SK-N-SH treated with all-trans-retinoic acid at 6 μM for 48 hours (cell line): ENCODE measurements at regions not wholly inside any gene's neighbourhood (a gene's known extent, or its start where the extent isn't known, plus 50 kb on each side); places are given as distances from the start of the nearest gene placed in this dataset.
"Not testable (repeated sequence)": the region's sequence is repeated elsewhere in the genome, so short reads cannot be mapped to it uniquely, and the experiment has no call there.

Experiments used
- ATAC-seq: fragments of 200-7000 bp; cut with Tn5 transposase; 3 replicates; pipeline ENCODE4 v1.9.1; 2020; ENCODE audit warnings: mild to moderate bottlenecking, moderate library complexity
- BACH2 ChIP-seq: fragments of 250-450 bp; sonication (Bioruptor Pico); IDR thresholded peaks from 2 replicates; pipeline ENCODE4 v1.9.0; 2021; ENCODE audit warnings: mild to moderate bottlenecking, borderline replicate concordance
- CREB5 ChIP-seq: fragments of 250-450 bp; sonication (Bioruptor Pico); IDR thresholded peaks from 2 replicates; pipeline ENCODE4 v1.5.1; 2020; ENCODE audit warnings: low read depth, mild to moderate bottlenecking, moderate library complexity
- CSDC2 ChIP-seq: fragments of 250-450 bp; sonication (Bioruptor Pico); IDR thresholded peaks from 2 replicates; pipeline ENCODE4 v1.5.0; 2020; ENCODE audit warnings: mild to moderate bottlenecking, moderate library complexity
- CSRNP3 ChIP-seq: fragments of 250-450 bp; sonication (Bioruptor Pico); IDR thresholded peaks from 2 replicates; pipeline ENCODE4 v1.5.1; 2021; ENCODE audit warnings: mild to moderate bottlenecking, moderate library complexity
- ESRRG ChIP-seq: fragments of 250-450 bp; sonication (Bioruptor Pico); IDR thresholded peaks from 2 replicates; pipeline ENCODE4 v1.6.1; 2021; ENCODE audit warnings: mild to moderate bottlenecking
- GLIS3 ChIP-seq: fragments of 250-450 bp; sonication (Bioruptor Pico); IDR thresholded peaks from 2 replicates; pipeline ENCODE4 v1.5.0; 2020; ENCODE audit warnings: mild to moderate bottlenecking, moderate library complexity
- PATZ1 ChIP-seq: fragments of 250-450 bp; sonication (Bioruptor Pico); IDR thresholded peaks from 2 replicates; pipeline ENCODE4 v1.8.0; 2020; ENCODE audit warnings: mild to moderate bottlenecking, moderate library complexity, borderline replicate concordance
- POU6F1 ChIP-seq: fragments of 250-450 bp; sonication (Bioruptor Pico); IDR thresholded peaks from 2 replicates; pipeline ENCODE4 v1.8.0; 2021; ENCODE audit warnings: low read depth, mild to moderate bottlenecking, moderate library complexity, borderline replicate concordance
- PPARA ChIP-seq: fragments of 250-450 bp; sonication (Bioruptor Pico); IDR thresholded peaks from 2 replicates; pipeline ENCODE4 v1.5.0; 2020; ENCODE audit warnings: mild to moderate bottlenecking, borderline replicate concordance
- TOX ChIP-seq: fragments of 250-450 bp; sonication (Bioruptor Pico); IDR thresholded peaks from 2 replicates; pipeline ENCODE4 v1.8.0; 2021; ENCODE audit warnings: mild to moderate bottlenecking, moderate library complexity, borderline replicate concordance
- TSHZ2 ChIP-seq: fragments of 250-450 bp; sonication (Bioruptor Pico); IDR thresholded peaks from 2 replicates; pipeline ENCODE4 v1.5.0; 2020; ENCODE audit warnings: mild to moderate bottlenecking, moderate library complexity
- ZC3H10 ChIP-seq: fragments of 250-450 bp; sonication (Bioruptor Pico); IDR thresholded peaks from 2 replicates; pipeline ENCODE4 v1.5.1; 2021; ENCODE audit warnings: mild to moderate bottlenecking, moderate library complexity
- ZFP3 ChIP-seq: fragments of 250-450 bp; sonication (Bioruptor Pico); IDR thresholded peaks from 2 replicates; pipeline ENCODE4 v1.5.0; 2020; ENCODE audit warnings: mild to moderate bottlenecking, moderate library complexity
- ZFP30 ChIP-seq: fragments of 450-650 bp; formaldehyde crosslinking; IDR thresholded peaks from 2 replicates; pipeline ENCODE4 v1.5.0; 2022; ENCODE audit warnings: mild to moderate bottlenecking, moderate library complexity
- ZNF70 ChIP-seq: fragments of 450-650 bp; formaldehyde crosslinking; IDR thresholded peaks from 2 replicates; pipeline ENCODE4 v1.5.0; 2020; ENCODE audit warnings: mild to moderate bottlenecking, moderate library complexity
- ZNF8 ChIP-seq: fragments of 450-650 bp; formaldehyde crosslinking; IDR thresholded peaks from 2 replicates; pipeline ENCODE4 v1.5.0; 2020; ENCODE audit warnings: mild to moderate bottlenecking, moderate library complexity

- ATAC-seq: no peak
- TF ChIP-seq PATZ1 (CRISPR knock-in tag) (no peak), TSHZ2 (CRISPR knock-in tag) (no peak), BACH2 (no peak), ZC3H10 (no peak), ZNF70 (CRISPR knock-in tag) (no peak), ZFP30 (CRISPR knock-in tag) (no peak), CREB5 (CRISPR knock-in tag) (no peak), CSDC2 (no peak), GLIS3 (CRISPR knock-in tag) (no peak), PPARA (CRISPR knock-in tag) (no peak), POU6F1 (no peak), CSRNP3 (CRISPR knock-in tag) (no peak), ZNF8 (CRISPR knock-in tag) (no peak), TOX (CRISPR knock-in tag) (no peak)
- TF ChIP-seq, all 23 proteins: peak for 0
These were observed 124.7 kb upstream of the SPATA12 start for GRCh38 chr3:56935811-56936210.

- not testable (repeated sequence) for ATAC-seq
These were observed 126.0 kb upstream of the SPATA12 start for GRCh38 chr3:56934481-56934880.

- TF ChIP-seq TSHZ2 (CRISPR knock-in tag) (no peak), ZFP3 (CRISPR knock-in tag) (no peak), BACH2 (no peak), CSDC2 (no peak), ESRRG (no peak), CSRNP3 (CRISPR knock-in tag) (no peak)
- TF ChIP-seq, all 23 proteins: peak for 0
These were observed 126.7 kb upstream of the SPATA12 start for GRCh38 chr3:56933803-56934202.

More at GRCh38 chr3:56933803-56934202, 126.7 kb upstream of the SPATA12 start:
- ATAC-seq: no peak
